GM18508 (cell line): ENCODE measurements at regions not wholly inside any gene's neighbourhood (a gene's known extent, or its start where the extent isn't known, plus 50 kb on each side); places are given as distances from the start of the nearest gene placed in this dataset.
"Not testable (repeated sequence)": the region's sequence is repeated elsewhere in the genome, so short reads cannot be mapped to it uniquely, and the experiment has no call there.

ENCODE experiments used
- ATAC-seq: cut with Tn5 transposase; IDR thresholded peaks from one replicate; pipeline ENCODE4 v1.9.1; 2021; ENCODE audit warnings: moderate number of reproducible peaks; ENCODE audit not compliant: insufficient read depth, unreplicated experiment

- no peak for ATAC-seq
These were observed 128.6 kb upstream of the KCTD7 start for GRCh38 chr7:66500087-66500486.

- no peak for ATAC-seq
These were observed 126.2 kb upstream of the KCTD7 start for GRCh38 chr7:66502230-66503035.

- ATAC-seq: no peak
These were observed 125.7 kb upstream of the KCTD7 start for GRCh38 chr7:66503036-66503370.

GRCh38 chr7:66503551-66504031 lies 125.1 kb upstream of the KCTD7 start:
- ATAC-seq: no peak

- no peak for ATAC-seq
These were observed 124.5 kb upstream of the KCTD7 start for GRCh38 chr7:66504131-66504530.

GRCh38 chr7:66505009-66505408 lies 123.7 kb upstream of the KCTD7 start:
- ATAC-seq: no peak

- ATAC-seq: no peak
These were observed 122.9 kb upstream of the KCTD7 start for GRCh38 chr7:66505531-66506451.

- ATAC-seq: not testable (repeated sequence)
These were observed 122.0 kb upstream of the KCTD7 start for GRCh38 chr7:66506703-66507102.

- no peak for ATAC-seq
These were observed 120.9 kb upstream of the KCTD7 start for GRCh38 chr7:66507764-66508296.

GRCh38 chr7:66508431-66508830 lies 120.2 kb upstream of the KCTD7 start:
- ATAC-seq: no peak

- ATAC-seq: no peak
These were observed 114.6 kb upstream of the KCTD7 start for GRCh38 chr7:66514050-66514449.

GRCh38 chr7:66517212-66517909 lies 111.3 kb upstream of the KCTD7 start:
- no peak for ATAC-seq

- no peak for ATAC-seq
These were observed 110.5 kb upstream of the KCTD7 start for GRCh38 chr7:66518151-66518691.

- no peak for ATAC-seq
These were observed 107.0 kb upstream of the KCTD7 start for GRCh38 chr7:66521675-66522074.

- no peak for ATAC-seq
These were observed 106.2 kb upstream of the KCTD7 start for GRCh38 chr7:66522518-66522917.

GRCh38 chr7:66523409-66523808 lies 105.3 kb upstream of the KCTD7 start:
- ATAC-seq: no peak

GRCh38 chr7:66524738-66525137 lies 103.9 kb upstream of the KCTD7 start:
- ATAC-seq: no peak

- ATAC-seq: not testable (repeated sequence)
These were observed 101.9 kb upstream of the KCTD7 start for GRCh38 chr7:66526782-66527181.

GRCh38 chr7:66528652-66529051 lies 100.0 kb upstream of the KCTD7 start:
- no peak for ATAC-seq
